Mesendoderm (in vitro differentiated cells): ENCODE measurements at regions not wholly inside any gene's neighbourhood (a gene's known extent, or its start where the extent isn't known, plus 50 kb on each side); places are given as distances from the start of the nearest gene placed in this dataset.

Experiments used
- DNase-seq: peaks from one replicate; pipeline ENCODE4 v3.0.0; 2013
- H2AK5ac ChIP-seq: 2 replicates; pipeline ENCODE4 v1.6.1; 2013; ENCODE audit warnings: low read length, inconsistent platforms
- H2BK120ac ChIP-seq: 2 replicates; pipeline ENCODE4 v1.6.1; 2013; ENCODE audit warnings: low read depth, mild to moderate bottlenecking, low read length, moderate library complexity, mixed read lengths
- H2BK15ac ChIP-seq: replicated peaks from 2 replicates; pipeline ENCODE4 v1.6.1; 2013; ENCODE audit warnings: low read depth, mild to moderate bottlenecking, moderate library complexity
- H2BK5ac ChIP-seq: 2 replicates; pipeline ENCODE4 v1.6.1; 2013; ENCODE audit warnings: low read length, inconsistent platforms
- H3K18ac ChIP-seq: 2 replicates; pipeline ENCODE4 v1.6.1; 2013; ENCODE audit warnings: mild to moderate bottlenecking, low read length, mixed read lengths
- H3K23ac ChIP-seq: one replicate; pipeline ENCODE4 v1.6.1; 2013; ENCODE audit warnings: low read length
- H3K27ac ChIP-seq: 2 replicates; pipeline ENCODE4 v1.5.1; 2013; ENCODE audit warnings: low read depth, mild to moderate bottlenecking, inconsistent platforms, low read length, moderate library complexity
- H3K27me3 ChIP-seq: 2 replicates; pipeline ENCODE4 v1.6.1; 2013; ENCODE audit warnings: low read length, control low read depth, mild to moderate bottlenecking, inconsistent platforms; ENCODE audit not compliant: insufficient read depth, poor library complexity
- H3K36me3 ChIP-seq: 2 replicates; pipeline ENCODE4 v1.6.1; 2013; ENCODE audit warnings: low read length, inconsistent platforms; ENCODE audit not compliant: control insufficient read depth, insufficient read depth
- H3K4ac ChIP-seq: one replicate; pipeline ENCODE4 v1.6.1; 2013; ENCODE audit warnings: low read depth, mild to moderate bottlenecking, low read length, moderate library complexity
- H3K4me1 ChIP-seq: 2 replicates; pipeline ENCODE4 v1.6.1; 2013; ENCODE audit warnings: low read depth, low read length, inconsistent platforms; ENCODE audit not compliant: control insufficient read depth
- H3K4me2 ChIP-seq: 2 replicates; pipeline ENCODE4 v1.6.1; 2013; ENCODE audit warnings: low read length
- H3K4me3 ChIP-seq: 2 replicates; pipeline ENCODE4 v1.5.1; 2013; ENCODE audit warnings: mild to moderate bottlenecking, low read length
- H3K56ac ChIP-seq: one replicate; pipeline ENCODE4 v1.6.1; 2013; ENCODE audit warnings: low read length
- H3K79me1 ChIP-seq: 2 replicates; pipeline ENCODE4 v1.6.1; 2013; ENCODE audit warnings: low read length, inconsistent platforms
- H3K79me2 ChIP-seq: 2 replicates; pipeline ENCODE4 v1.6.1; 2013; ENCODE audit warnings: mild to moderate bottlenecking, low read length; ENCODE audit not compliant: control insufficient read depth, insufficient read depth
- H3K9ac ChIP-seq: 2 replicates; pipeline ENCODE4 v1.6.1; 2013; ENCODE audit warnings: low read length, inconsistent platforms
- H4K5ac ChIP-seq: one replicate; pipeline ENCODE4 v1.6.1; 2013; ENCODE audit warnings: low read length
- H4K8ac ChIP-seq: one replicate; pipeline ENCODE4 v1.6.1; 2013; ENCODE audit warnings: low read depth, mild to moderate bottlenecking, control low read depth, low read length, moderate library complexity
- WGBS: extraction: QIAGEN DNeasy Blood & Tissue Kit; methylation state at CpG from one replicate; pipeline ENCODE4 v1.1.7; 2013; ENCODE audit warnings: low lambda C conversion rate, missing lambda C conversion rate; ENCODE audit not compliant: insufficient coverage; ENCODE audit errors: extremely low coverage; 5-methylcytosine and 5-hydroxymethylcytosine counted together

GRCh38 chr4:19720190-19720589 is 531.5 kb upstream of the SLIT2 start:
- Histone ChIP-seq H2BK5ac (no peak overlapping the region), H3K36me3 (no peaks in the 10 kb centered on the region), H3K4ac (no peak overlapping the region), H3K23ac (no peak overlapping the region), H2BK15ac (no peak overlapping the region), H4K5ac (no peak overlapping the region), H3K79me1 (no peaks in the 10 kb centered on the region), H2AK5ac (no peak overlapping the region), H3K27ac (no peak overlapping the region), H3K18ac (no peak overlapping the region), H3K56ac (no peak overlapping the region), H3K4me3 (no peak overlapping the region), H3K79me2 (no peaks in the 10 kb centered on the region), H3K4me2 (no peak overlapping the region), H4K8ac (no peak overlapping the region), H3K9ac (no peak overlapping the region), H3K27me3 (no peaks in the 10 kb centered on the region), H3K4me1 (no peaks in the 10 kb centered on the region), H2BK120ac (no peak overlapping the region)
- no peak for DNase-seq

- no peaks in the 10 kb centered on the region for H3K27me3 ChIP-seq
- H2AK5ac ChIP-seq = no peak overlapping the region
- no peak overlapping the region for H3K4me3 ChIP-seq
- no peak overlapping the region for H3K23ac ChIP-seq
- no peak overlapping the region for H2BK5ac ChIP-seq
- H3K27ac ChIP-seq = no peak overlapping the region
- no peak overlapping the region for H3K56ac ChIP-seq
- H4K8ac ChIP-seq = no peak overlapping the region
- H2BK120ac ChIP-seq = no peak overlapping the region
- H3K4me1 ChIP-seq = no peaks in the 10 kb centered on the region
- no peak overlapping the region for H3K18ac ChIP-seq
- H3K9ac ChIP-seq = no peak overlapping the region
- H3K4me2 ChIP-seq = no peak overlapping the region
- WGBS = no CpG with 5 or more reads among the region's 3 CpGs
- no peak overlapping the region for H2BK15ac ChIP-seq
- no peaks in the 10 kb centered on the region for H3K79me2 ChIP-seq
- no peak overlapping the region for H3K4ac ChIP-seq
- H4K5ac ChIP-seq = no peak overlapping the region
- no peak for DNase-seq
- H3K79me1 ChIP-seq = no peaks in the 10 kb centered on the region
- no peaks in the 10 kb centered on the region for H3K36me3 ChIP-seq
Observed at GRCh38 chr4:19711871-19712270, 539.8 kb upstream of the SLIT2 start.

- Histone ChIP-seq H3K18ac (no peak overlapping the region), H3K4me3 (no peak overlapping the region), H4K8ac (no peak overlapping the region), H2AK5ac (no peak overlapping the region), H3K79me1 (no peaks in the 10 kb centered on the region), H3K27ac (no peak overlapping the region), H4K5ac (no peak overlapping the region), H3K79me2 (no peaks in the 10 kb centered on the region), H2BK5ac (no peak overlapping the region), H3K4me2 (no peak overlapping the region), H3K56ac (no peak overlapping the region), H2BK120ac (no peak overlapping the region), H3K36me3 (no peaks in the 10 kb centered on the region), H3K23ac (no peak overlapping the region), H2BK15ac (no peak overlapping the region), H3K4ac (no peak overlapping the region), H3K4me1 (no peaks in the 10 kb centered on the region), H3K27me3 (no peaks in the 10 kb centered on the region), H3K9ac (no peak overlapping the region)
- no peak for DNase-seq
- WGBS = no CpG with 5 or more reads among the region's 1 CpG
Observed at GRCh38 chr4:19707876-19708275, 543.8 kb upstream of the SLIT2 start.

- no peak overlapping the region for H3K56ac ChIP-seq
- no peaks in the 10 kb centered on the region for H3K4me1 ChIP-seq
- H3K9ac ChIP-seq = no peak overlapping the region
- DNase-seq = no peak
- no peak overlapping the region for H3K23ac ChIP-seq
- no peak overlapping the region for H3K27ac ChIP-seq
- no peak overlapping the region for H4K5ac ChIP-seq
- no peaks in the 10 kb centered on the region for H3K27me3 ChIP-seq
- no peak overlapping the region for H3K4me2 ChIP-seq
- no peak overlapping the region for H3K18ac ChIP-seq
- WGBS = no CpG with 5 or more reads among the region's 4 CpGs
- no peaks in the 10 kb centered on the region for H3K79me2 ChIP-seq
- H3K79me1 ChIP-seq = no peaks in the 10 kb centered on the region
- H2BK120ac ChIP-seq = no peak overlapping the region
- H4K8ac ChIP-seq = no peak overlapping the region
- H3K4ac ChIP-seq = no peak overlapping the region
- no peak overlapping the region for H2BK15ac ChIP-seq
- no peaks in the 10 kb centered on the region for H3K36me3 ChIP-seq
- H2BK5ac ChIP-seq = no peak overlapping the region
- no peak overlapping the region for H2AK5ac ChIP-seq
- H3K4me3 ChIP-seq = no peak overlapping the region
Observed at GRCh38 chr4:19703391-19703790, 548.3 kb upstream of the SLIT2 start.

- no peak for DNase-seq
- no peak overlapping the region for H2BK5ac ChIP-seq
- no peak overlapping the region for H3K27ac ChIP-seq
- H3K4me3 ChIP-seq = no peak overlapping the region
- no peak overlapping the region for H3K56ac ChIP-seq
- H3K79me1 ChIP-seq = no peaks in the 10 kb centered on the region
- WGBS = no CpG with 5 or more reads among the region's 2 CpGs
- H2BK120ac ChIP-seq = no peak overlapping the region
- H3K4me1 ChIP-seq = no peaks in the 10 kb centered on the region
- no peaks in the 10 kb centered on the region for H3K27me3 ChIP-seq
- H4K5ac ChIP-seq = no peak overlapping the region
- no peak overlapping the region for H3K4me2 ChIP-seq
- no peak overlapping the region for H3K4ac ChIP-seq
- H3K23ac ChIP-seq = no peak overlapping the region
- H3K79me2 ChIP-seq = no peaks in the 10 kb centered on the region
- H3K9ac ChIP-seq = no peak overlapping the region
- no peak overlapping the region for H3K18ac ChIP-seq
- no peak overlapping the region for H2BK15ac ChIP-seq
- H3K36me3 ChIP-seq = no peaks in the 10 kb centered on the region
- no peak overlapping the region for H2AK5ac ChIP-seq
- H4K8ac ChIP-seq = no peak overlapping the region
Observed at GRCh38 chr4:19700992-19701391, 550.7 kb upstream of the SLIT2 start.

- Histone ChIP-seq H3K27me3 (no peaks in the 10 kb centered on the region), H3K9ac (no peak overlapping the region), H3K4me2 (no peak overlapping the region), H3K56ac (no peak overlapping the region), H3K4me3 (no peak overlapping the region), H4K8ac (no peak overlapping the region), H3K4me1 (no peaks in the 10 kb centered on the region), H2AK5ac (no peak overlapping the region), H3K27ac (no peak overlapping the region), H3K79me1 (no peaks in the 10 kb centered on the region), H4K5ac (no peak overlapping the region), H3K18ac (no peak overlapping the region), H2BK120ac (no peak overlapping the region), H3K23ac (no peak overlapping the region), H3K79me2 (no peaks in the 10 kb centered on the region), H3K4ac (no peak overlapping the region), H2BK5ac (no peak overlapping the region), H3K36me3 (no peaks in the 10 kb centered on the region), H2BK15ac (no peak overlapping the region)
- WGBS = no CpG with 5 or more reads among the region's 1 CpG
- no peak for DNase-seq
Observed at GRCh38 chr4:19698961-19699360, 552.7 kb upstream of the SLIT2 start.
